H9 (cell line): ENCODE measurements at regions not wholly inside any gene's neighbourhood (a gene's known extent, or its start where the extent isn't known, plus 50 kb on each side); places are given as distances from the start of the nearest gene placed in this dataset.

Source experiments
- DNase-seq: peaks from one replicate; pipeline ENCODE4 v3.0.0-alpha.2; 2017
- H2AFZ ChIP-seq: one replicate; pipeline ENCODE4 v1.6.1; 2013; ENCODE audit warnings: mild to moderate bottlenecking, low read length, control low read depth, moderate library complexity
- H2AK5ac ChIP-seq: 2 replicates; pipeline ENCODE4 v1.6.1; 2013; ENCODE audit warnings: low read length, control low read depth, mixed read lengths; ENCODE audit not compliant: insufficient read length
- H2BK120ac ChIP-seq: one replicate; pipeline ENCODE4 v1.6.1; 2013; ENCODE audit warnings: low read depth, mild to moderate bottlenecking, low read length, control low read depth, inconsistent platforms; ENCODE audit not compliant: poor library complexity, severe bottlenecking
- H2BK12ac ChIP-seq: 2 replicates; pipeline ENCODE4 v1.6.1; 2013; ENCODE audit warnings: low read length, control low read depth, mixed read lengths, low read depth; ENCODE audit not compliant: insufficient read length
- H2BK15ac ChIP-seq: 2 replicates; pipeline ENCODE4 v1.6.1; 2013; ENCODE audit warnings: low read depth, low read length, control low read depth
- H2BK20ac ChIP-seq: one replicate; pipeline ENCODE4 v1.6.1; 2013; ENCODE audit warnings: low read depth, mild to moderate bottlenecking, low read length, control low read depth, inconsistent platforms; ENCODE audit not compliant: poor library complexity, severe bottlenecking
- H2BK5ac ChIP-seq: 2 replicates; pipeline ENCODE4 v1.6.1; 2013; ENCODE audit warnings: low read length, control low read depth, mixed read lengths; ENCODE audit not compliant: insufficient read length
- H3K14ac ChIP-seq: 2 replicates; pipeline ENCODE4 v1.6.1; 2013; ENCODE audit warnings: low read length, control low read depth; ENCODE audit not compliant: insufficient read depth
- H3K18ac ChIP-seq: 2 replicates; pipeline ENCODE4 v1.6.1; 2013; ENCODE audit warnings: low read depth, mild to moderate bottlenecking, mixed read lengths, low read length, control low read depth; ENCODE audit not compliant: insufficient read length
- H3K23ac ChIP-seq: 2 replicates; pipeline ENCODE4 v1.6.1; 2013; ENCODE audit warnings: low read length, control low read depth, mixed read lengths, low read depth; ENCODE audit not compliant: insufficient read length
- H3K23me2 ChIP-seq: 2 replicates; pipeline ENCODE4 v1.6.1; 2013; ENCODE audit warnings: low read depth, mild to moderate bottlenecking, mixed read lengths, low read length, control low read depth; ENCODE audit not compliant: insufficient read length, poor library complexity, severe bottlenecking
- H3K27ac ChIP-seq: 2 replicates; pipeline ENCODE4 v1.5.1; 2013; ENCODE audit warnings: low read length, control low read depth, mixed read lengths, low read depth; ENCODE audit not compliant: insufficient read length
- H3K27me3 ChIP-seq: 2 replicates; pipeline ENCODE4 v1.6.1; 2013; ENCODE audit warnings: low read length, control low read depth, inconsistent platforms; ENCODE audit not compliant: insufficient read depth
- H3K4ac ChIP-seq: 2 replicates; pipeline ENCODE4 v1.6.1; 2013; ENCODE audit warnings: low read depth, mild to moderate bottlenecking, control low read depth, inconsistent platforms, low read length, moderate library complexity
- H3K4me1 ChIP-seq: 2 replicates; pipeline ENCODE4 v1.6.1; 2013; ENCODE audit warnings: low read length, control low read depth, inconsistent platforms; ENCODE audit not compliant: insufficient read depth
- H3K4me2 ChIP-seq: 2 replicates; pipeline ENCODE4 v1.6.1; 2013; ENCODE audit warnings: low read length, control low read depth, mixed read lengths; ENCODE audit not compliant: insufficient read length, insufficient read depth
- H3K56ac ChIP-seq: 2 replicates; pipeline ENCODE4 v1.6.1; 2013; ENCODE audit warnings: low read depth, mild to moderate bottlenecking, mixed read lengths, low read length, control low read depth; ENCODE audit not compliant: insufficient read length
- H3K79me1 ChIP-seq: 2 replicates; pipeline ENCODE4 v1.6.1; 2013; ENCODE audit warnings: low read depth, mild to moderate bottlenecking, moderate library complexity, low read length, control low read depth, inconsistent platforms; ENCODE audit not compliant: insufficient read depth, poor library complexity, severe bottlenecking
- H3K79me2 ChIP-seq: 2 replicates; pipeline ENCODE4 v1.6.1; 2013; ENCODE audit warnings: low read length, control low read depth, inconsistent platforms; ENCODE audit not compliant: insufficient read depth
- H3K9ac ChIP-seq: 2 replicates; pipeline ENCODE4 v1.6.1; 2013; ENCODE audit warnings: low read length, control low read depth, mixed read lengths; ENCODE audit not compliant: insufficient read length; ENCODE audit errors: extremely low read depth
- H3K9me3 ChIP-seq: one replicate; pipeline ENCODE4 v1.6.1; 2013; ENCODE audit warnings: low read depth, low read length, inconsistent platforms; ENCODE audit not compliant: control insufficient read depth
- H3T11ph ChIP-seq: one replicate; pipeline ENCODE4 v1.6.1; 2013; ENCODE audit warnings: mild to moderate bottlenecking, low read length, control low read depth, inconsistent platforms
- H4K20me1 ChIP-seq: one replicate; pipeline ENCODE4 v1.6.1; 2013; ENCODE audit not compliant: control insufficient read depth, insufficient read length, insufficient read depth
- H4K5ac ChIP-seq: 2 replicates; pipeline ENCODE4 v1.6.1; 2013; ENCODE audit warnings: low read depth, mild to moderate bottlenecking, mixed read lengths, low read length, control low read depth; ENCODE audit not compliant: insufficient read length
- H4K8ac ChIP-seq: replicated peaks from 2 replicates; pipeline ENCODE4 v1.6.1; 2013; ENCODE audit warnings: low read length, control low read depth, mixed read lengths, low read depth; ENCODE audit not compliant: insufficient read length
- H4K91ac ChIP-seq: 2 replicates; pipeline ENCODE4 v1.6.1; 2013; ENCODE audit warnings: low read depth, mild to moderate bottlenecking, moderate library complexity, mixed read lengths, low read length, control low read depth; ENCODE audit not compliant: insufficient read length
- H3K27ac Mint-ChIP-seq, 3 experiments: 2 replicates in 2 of 3; 3 replicates in 1 of 3; pipeline ENCODE4 v1.8.0; 2020 to 2021; ENCODE audit warnings: mixed read lengths in 3 of 3, mild to moderate bottlenecking in 1 of 3, moderate library complexity in 1 of 3
- H3K27me3 Mint-ChIP-seq: 2 replicates; pipeline ENCODE4 v1.8.0; 2021; ENCODE audit warnings: low read depth, mild to moderate bottlenecking, moderate library complexity, mixed read lengths
- H3K36me3 Mint-ChIP-seq, 3 experiments: 2 replicates in 2 of 3; 3 replicates in 1 of 3; pipeline ENCODE4 v1.8.0; 2020 to 2021; ENCODE audit warnings: low read depth in 3 of 3, mixed read lengths in 3 of 3; ENCODE audit not compliant: insufficient read depth in 1 of 3
- H3K4me1 Mint-ChIP-seq, 2 experiments: 2 replicates each; pipeline ENCODE4 v1.8.0; 2020; ENCODE audit warnings: mixed read lengths in 2 of 2
- H3K4me3 Mint-ChIP-seq, 2 experiments: 2 replicates in 1 of 2; 3 replicates in 1 of 2; pipeline ENCODE4 v1.8.0; 2020 to 2021; ENCODE audit warnings: mild to moderate bottlenecking in 2 of 2, mixed read lengths in 2 of 2, moderate library complexity in 1 of 2
- H3K9me3 Mint-ChIP-seq, 2 experiments: 2 replicates in 1 of 2; 3 replicates in 1 of 2; pipeline ENCODE4 v1.8.0; 2020; ENCODE audit warnings: mild to moderate bottlenecking in 2 of 2, mixed read lengths in 2 of 2, moderate library complexity in 1 of 2
- CTCF ChIP-seq: fragments of 200-600 bp; sonication (generic); conservative IDR thresholded peaks from 3 replicates; pipeline ENCODE4 v1.8.0; 2021; ENCODE audit warnings: antibody characterized with exemption, mild to moderate bottlenecking
- WGBS: extraction: QIAGEN DNeasy Blood & Tissue Kit; methylation state at CpG from one replicate; pipeline ENCODE4 v1.1.7; 2013; ENCODE audit warnings: missing lambda C conversion rate, low lambda C conversion rate, mixed read lengths; ENCODE audit not compliant: insufficient read length; ENCODE audit errors: extremely low coverage; 5-methylcytosine and 5-hydroxymethylcytosine counted together

DNA sequence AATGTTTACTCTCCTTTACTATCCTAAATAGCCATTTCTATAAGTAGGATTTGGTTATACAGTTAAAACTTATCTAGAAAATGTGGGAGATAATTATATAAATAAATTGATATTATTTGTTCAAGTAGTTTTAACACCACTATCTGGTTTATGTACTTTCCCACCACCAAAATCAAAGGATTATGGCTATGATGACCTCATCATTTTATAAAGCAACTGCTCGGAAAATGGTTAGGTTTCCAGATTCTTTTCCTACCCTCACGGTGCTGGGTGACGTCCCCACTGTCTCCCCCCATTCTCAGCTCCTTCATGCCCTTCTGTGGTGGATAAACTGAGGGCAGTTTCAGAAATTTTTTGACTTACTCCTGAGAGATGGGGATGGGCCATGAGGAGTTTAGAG lies 1011.8 kb upstream of the ADGRL4 start:
- H2BK120ac ChIP-seq, result no peak overlapping the region
- H3K23me2 ChIP-seq, result no peaks in the 10 kb centered on the region
- no peak overlapping the region for H3K27ac ChIP-seq
- H3K79me2 ChIP-seq, result no peaks in the 10 kb centered on the region
- H3K9me3 Mint-ChIP-seq, result peaks cover 0 to 2% of the 10 kb centered on the region in 2 experiments; a peak in 1 of 5 replicates
- no CpG with 5 or more reads among the region's 3 CpGs for WGBS
- H3K9ac ChIP-seq, result no peak overlapping the region
- no peaks in the 10 kb centered on the region for H3K4me1 Mint-ChIP-seq
- no peak overlapping the region for H2AK5ac ChIP-seq
- H4K20me1 ChIP-seq, result no peaks in the 10 kb centered on the region
- H2BK15ac ChIP-seq, result no peak overlapping the region
- no peaks in the 10 kb centered on the region for H3K4me1 ChIP-seq
- H3K4ac ChIP-seq, result no peak overlapping the region
- H3K56ac ChIP-seq, result no peak overlapping the region
- no peak overlapping the region for H2BK12ac ChIP-seq
- H3K4me3 Mint-ChIP-seq, result no peak overlapping the region
- no peak overlapping the region for H3T11ph ChIP-seq
- H4K91ac ChIP-seq, result no peak overlapping the region
- H3K27me3 Mint-ChIP-seq, result no peaks in the 10 kb centered on the region
- no peak overlapping the region for H3K27ac Mint-ChIP-seq
- H2BK5ac ChIP-seq, result no peak overlapping the region
- H2AFZ ChIP-seq, result no peak overlapping the region
- DNase-seq, result no peak
- no peak overlapping the region for H3K4me2 ChIP-seq
- no peak overlapping the region for H4K8ac ChIP-seq
- no peaks in the 10 kb centered on the region for H3K79me1 ChIP-seq
- H2BK20ac ChIP-seq, result no peak overlapping the region
- no peak overlapping the region for H3K18ac ChIP-seq
- no peaks in the 10 kb centered on the region for H3K27me3 ChIP-seq
- no peak for TF ChIP-seq CTCF
- H3K23ac ChIP-seq, result no peak overlapping the region
- no peak overlapping the region for H4K5ac ChIP-seq
- H3K14ac ChIP-seq, result no peak overlapping the region
- no peaks in the 10 kb centered on the region for H3K36me3 Mint-ChIP-seq
- no peaks in the 10 kb centered on the region for H3K9me3 ChIP-seq
